ENCODE measurements at regions not wholly inside any gene's neighbourhood (a gene's known extent, or its start where the extent isn't known, plus 50 kb on each side); places are given as distances from the start of the nearest gene placed in this dataset.

GRCh38 chr6:3561725-3562124 is 104.9 kb upstream of the SLC22A23 start:
- Histone ChIP-seq H3K4me1 (ENCODE audit: control insufficient read depth in 1 of 2, insufficient read depth in 1 of 2, low read depth in 1 of 2, low read length in 1 of 2) (no peaks in the 10 kb centered on the region), H3K9me3 (no peaks in the 10 kb centered on the region), H3K4me3 (ENCODE audit: low read depth in 1 of 2, low read length in 1 of 2) (no peak overlapping the region), H3K27ac (no peak overlapping the region), H3K27me3 (no peaks in the 10 kb centered on the region), H3K36me3 (no peaks in the 10 kb centered on the region)
- no peak for TF ChIP-seq CTCF (IDR thresholded peaks at IDR 0.05)

- no peak overlapping the region for H3K27ac ChIP-seq
- TF ChIP-seq CTCF (IDR thresholded peaks at IDR 0.05), result no peak
- no peak overlapping the region for H3K4me3 ChIP-seq (ENCODE audit: low read depth in 1 of 2, low read length in 1 of 2)
- H3K36me3 ChIP-seq, result no peaks in the 10 kb centered on the region
- H3K9me3 ChIP-seq, result no peaks in the 10 kb centered on the region
- H3K27me3 ChIP-seq, result no peaks in the 10 kb centered on the region
- H3K4me1 ChIP-seq (ENCODE audit: control insufficient read depth in 1 of 2, insufficient read depth in 1 of 2, low read depth in 1 of 2, low read length in 1 of 2), result no peaks in the 10 kb centered on the region
Measured at GRCh38 chr6:3560211-3560610, 103.4 kb upstream of the SLC22A23 start.

GRCh38 chr6:3559561-3559960 is 102.7 kb upstream of the SLC22A23 start:
- H3K4me3 ChIP-seq (ENCODE audit: low read depth in 1 of 2, low read length in 1 of 2), result no peak overlapping the region
- no peak for TF ChIP-seq CTCF (IDR thresholded peaks at IDR 0.05)
- no peaks in the 10 kb centered on the region for H3K36me3 ChIP-seq
- H3K9me3 ChIP-seq, result no peaks in the 10 kb centered on the region
- no peak overlapping the region for H3K27ac ChIP-seq
- H3K4me1 ChIP-seq (ENCODE audit: control insufficient read depth in 1 of 2, insufficient read depth in 1 of 2, low read depth in 1 of 2, low read length in 1 of 2), result no peaks in the 10 kb centered on the region
- no peaks in the 10 kb centered on the region for H3K27me3 ChIP-seq

GRCh38 chr6:3557336-3557735 is 100.5 kb upstream of the SLC22A23 start:
- no peaks in the 10 kb centered on the region for H3K4me1 ChIP-seq (ENCODE audit: control insufficient read depth in 1 of 2, insufficient read depth in 1 of 2, low read depth in 1 of 2, low read length in 1 of 2)
- H3K27ac ChIP-seq, result no peak overlapping the region
- H3K4me3 ChIP-seq (ENCODE audit: low read depth in 1 of 2, low read length in 1 of 2), result no peak overlapping the region
- H3K9me3 ChIP-seq, result no peaks in the 10 kb centered on the region
- TF ChIP-seq CTCF (IDR thresholded peaks at IDR 0.05), result no peak
- no peaks in the 10 kb centered on the region for H3K27me3 ChIP-seq
- no peaks in the 10 kb centered on the region for H3K36me3 ChIP-seq

GRCh38 chr6:3553254-3553653 is 96.4 kb upstream of the SLC22A23 start:
- peaks cover 5% of the 10 kb centered on the region for H3K9me3 ChIP-seq
- H3K4me3 ChIP-seq (ENCODE audit: low read depth in 1 of 2, low read length in 1 of 2), result no peak overlapping the region
- H3K27ac ChIP-seq, result no peak overlapping the region
- no peaks in the 10 kb centered on the region for H3K27me3 ChIP-seq
- no peaks in the 10 kb centered on the region for H3K4me1 ChIP-seq (ENCODE audit: control insufficient read depth in 1 of 2, insufficient read depth in 1 of 2, low read depth in 1 of 2, low read length in 1 of 2)
- TF ChIP-seq CTCF (IDR thresholded peaks at IDR 0.05), result no peak
- no peaks in the 10 kb centered on the region for H3K36me3 ChIP-seq

All from neutrophil (primary cell).